ENCODE measurements at regions not wholly inside any gene's neighbourhood (a gene's known extent, or its start where the extent isn't known, plus 50 kb on each side); places are given as distances from the start of the nearest gene placed in this dataset.

- H3K4me3 ChIP-seq (ENCODE audit: low read depth, low read length) = no peak overlapping the region
- no peaks in the 10 kb centered on the region for H3K36me3 ChIP-seq
- no peak for DNase-seq
- H3K27me3 ChIP-seq = no peaks in the 10 kb centered on the region
- no peaks in the 10 kb centered on the region for H3K9me3 ChIP-seq
- H3K4me1 ChIP-seq = no peaks in the 10 kb centered on the region
- TF ChIP-seq CTCF (IDR thresholded peaks at IDR 0.05; ENCODE audit: low read depth, low read length) = no peak
These were observed 79.2 kb downstream of the MEX3B start for GRCh38 chr15:81966631-81967030.

- DNase-seq = no peak
- H3K4me3 ChIP-seq (ENCODE audit: low read depth, low read length) = no peak overlapping the region
- H3K36me3 ChIP-seq = no peaks in the 10 kb centered on the region
- no peaks in the 10 kb centered on the region; the same call in 1 of the 2 replicates for H3K4me1 ChIP-seq
- no peak for TF ChIP-seq CTCF (IDR thresholded peaks at IDR 0.05; ENCODE audit: low read depth, low read length)
- H3K27me3 ChIP-seq = no peaks in the 10 kb centered on the region
- H3K9me3 ChIP-seq = no peaks in the 10 kb centered on the region
These were observed 83.3 kb downstream of the MEX3B start for GRCh38 chr15:81962482-81962881.

GRCh38 chr15:81959196-81959595, 86.6 kb downstream of the MEX3B start:
- Histone ChIP-seq H3K36me3 (no peaks in the 10 kb centered on the region), H3K27me3 (no peaks in the 10 kb centered on the region), H3K4me3 (ENCODE audit: low read depth, low read length) (no peak overlapping the region), H3K4me1 (no peaks in the 10 kb centered on the region; the same call in 1 of the 2 replicates), H3K9me3 (no peaks in the 10 kb centered on the region)
- TF ChIP-seq CTCF (IDR thresholded peaks at IDR 0.05; ENCODE audit: low read depth, low read length) = no peak
- DNase-seq = no peak

GRCh38 chr15:81957698-81958097, 88.1 kb downstream of the MEX3B start:
- Histone ChIP-seq H3K36me3 (no peaks in the 10 kb centered on the region), H3K4me3 (ENCODE audit: low read depth, low read length) (no peak overlapping the region), H3K9me3 (no peaks in the 10 kb centered on the region), H3K27me3 (no peaks in the 10 kb centered on the region), H3K4me1 (no peaks in the 10 kb centered on the region; the same call in 1 of the 2 replicates)
- no peak for TF ChIP-seq CTCF (IDR thresholded peaks at IDR 0.05; ENCODE audit: low read depth, low read length)
- peak; percentile 10 for DNase-seq

GRCh38 chr15:81955382-81956062, 90.3 kb downstream of the MEX3B start:
- Histone ChIP-seq H3K9me3 (no peaks in the 10 kb centered on the region), H3K4me3 (ENCODE audit: low read depth, low read length) (no peak overlapping the region), H3K27me3 (no peaks in the 10 kb centered on the region), H3K36me3 (no peaks in the 10 kb centered on the region), H3K4me1 (no peaks in the 10 kb centered on the region; the same call in 1 of the 2 replicates)
- no peak for DNase-seq
- no peak for TF ChIP-seq CTCF (IDR thresholded peaks at IDR 0.05; ENCODE audit: low read depth, low read length)

- Histone ChIP-seq H3K4me1 (no peaks in the 10 kb centered on the region), H3K4me3 (ENCODE audit: low read depth, low read length) (no peak overlapping the region), H3K36me3 (no peaks in the 10 kb centered on the region), H3K27me3 (no peaks in the 10 kb centered on the region), H3K9me3 (no peaks in the 10 kb centered on the region)
- no peak for TF ChIP-seq CTCF (IDR thresholded peaks at IDR 0.05; ENCODE audit: low read depth, low read length)
- DNase-seq = no peak
These were observed 91.5 kb downstream of the MEX3B start for GRCh38 chr15:81954158-81954783.
